ENCODE measurements at regions not wholly inside any gene's neighbourhood (a gene's known extent, or its start where the extent isn't known, plus 50 kb on each side); places are given as distances from the start of the nearest gene placed in this dataset.

DNA sequence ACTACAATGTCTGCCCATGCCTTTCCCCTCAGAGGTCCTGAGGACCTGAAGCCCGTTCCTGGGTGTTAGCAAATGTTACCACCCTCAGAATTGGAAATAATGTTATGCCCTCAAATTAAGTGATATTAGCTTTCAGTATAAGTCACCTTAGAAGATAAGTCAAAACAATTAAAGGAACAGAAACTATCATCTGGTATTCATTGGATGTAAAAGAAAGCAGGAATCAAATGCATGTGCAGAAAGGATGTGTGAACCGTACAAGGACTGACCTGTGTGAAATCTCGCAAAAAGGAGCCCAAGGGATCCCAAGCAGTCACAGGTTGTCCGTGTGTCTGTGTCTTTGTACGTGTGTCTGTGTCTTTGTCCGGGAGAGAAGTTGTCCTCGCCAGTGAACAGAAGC, 51.6 kb upstream of the TAB2 start:
- H2AFZ ChIP-seq (ENCODE audit: low read depth, low read length, severe bottlenecking): no peak overlapping the region
- H3F3A ChIP-seq (ENCODE audit: insufficient read depth): no peaks in the 10 kb centered on the region
- H3K9me3 ChIP-seq (ENCODE audit: insufficient read depth, low read length): no peaks in the 10 kb centered on the region
- H3K27ac ChIP-seq (ENCODE audit: low read depth, low read length): no peak overlapping the region
- no peaks in the 10 kb centered on the region for H4K20me1 ChIP-seq (ENCODE audit: low read depth, low read length)
- no peaks in the 10 kb centered on the region for H3K27me3 ChIP-seq (ENCODE audit: low read length)
- no peaks in the 10 kb centered on the region for H3K9me2 ChIP-seq (replicated peaks; ENCODE audit: insufficient read depth, low read length)
- no peak for TF ChIP-seq EZH2phosphoT487 (conservative IDR thresholded peaks at IDR 0.05; ENCODE audit: low read length)
- TF ChIP-seq, protein P1, sequence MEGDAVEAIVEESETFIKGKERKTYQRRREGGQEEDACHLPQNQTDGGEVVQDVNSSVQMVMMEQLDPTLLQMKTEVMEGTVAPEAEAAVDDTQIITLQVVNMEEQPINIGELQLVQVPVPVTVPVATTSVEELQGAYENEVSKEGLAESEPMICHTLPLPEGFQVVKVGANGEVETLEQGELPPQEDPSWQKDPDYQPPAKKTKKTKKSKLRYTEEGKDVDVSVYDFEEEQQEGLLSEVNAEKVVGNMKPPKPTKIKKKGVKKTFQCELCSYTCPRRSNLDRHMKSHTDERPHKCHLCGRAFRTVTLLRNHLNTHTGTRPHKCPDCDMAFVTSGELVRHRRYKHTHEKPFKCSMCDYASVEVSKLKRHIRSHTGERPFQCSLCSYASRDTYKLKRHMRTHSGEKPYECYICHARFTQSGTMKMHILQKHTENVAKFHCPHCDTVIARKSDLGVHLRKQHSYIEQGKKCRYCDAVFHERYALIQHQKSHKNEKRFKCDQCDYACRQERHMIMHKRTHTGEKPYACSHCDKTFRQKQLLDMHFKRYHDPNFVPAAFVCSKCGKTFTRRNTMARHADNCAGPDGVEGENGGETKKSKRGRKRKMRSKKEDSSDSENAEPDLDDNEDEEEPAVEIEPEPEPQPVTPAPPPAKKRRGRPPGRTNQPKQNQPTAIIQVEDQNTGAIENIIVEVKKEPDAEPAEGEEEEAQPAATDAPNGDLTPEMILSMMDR (IDR thresholded peaks at IDR 0.05; ENCODE audit: insufficient read depth, low read length, poor library complexity, severe bottlenecking): no peak
- H3K79me2 ChIP-seq (ENCODE audit: insufficient read depth, low read length): no peaks in the 10 kb centered on the region
- H3K36me3 ChIP-seq (ENCODE audit: low read length): no peaks in the 10 kb centered on the region
- H3K9ac ChIP-seq (ENCODE audit: low read length): no peak overlapping the region
- no peak overlapping the region for H3K4me2 ChIP-seq (ENCODE audit: low read depth, low read length, poor library complexity, severe bottlenecking)
- H3K4me3 ChIP-seq (ENCODE audit: insufficient read depth, low read length, poor library complexity, severe bottlenecking): no peak overlapping the region

DNA sequence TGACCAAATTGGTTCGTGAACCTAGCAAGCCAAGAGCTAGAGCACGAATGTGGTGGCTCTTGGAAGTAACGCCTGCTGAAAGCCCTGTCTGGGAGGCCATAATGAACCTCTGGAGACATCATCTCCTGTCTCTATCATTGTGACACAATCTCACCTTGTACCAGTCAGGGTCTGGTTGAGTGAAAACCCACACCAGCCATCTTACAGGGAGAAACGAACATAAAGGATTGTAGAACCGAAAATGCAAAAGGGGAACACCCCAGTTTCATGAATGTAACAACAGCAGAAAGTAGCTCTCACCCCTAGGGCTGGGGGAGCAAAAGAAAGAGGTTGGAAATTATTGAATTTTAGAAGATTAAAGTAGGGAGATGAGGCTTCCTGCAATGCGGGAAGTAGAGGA, 50.9 kb upstream of the TAB2 start:
- Histone ChIP-seq H3K79me2 (ENCODE audit: insufficient read depth, low read length) (no peaks in the 10 kb centered on the region), H3K27ac (ENCODE audit: low read depth, low read length) (no peak overlapping the region)

DNA sequence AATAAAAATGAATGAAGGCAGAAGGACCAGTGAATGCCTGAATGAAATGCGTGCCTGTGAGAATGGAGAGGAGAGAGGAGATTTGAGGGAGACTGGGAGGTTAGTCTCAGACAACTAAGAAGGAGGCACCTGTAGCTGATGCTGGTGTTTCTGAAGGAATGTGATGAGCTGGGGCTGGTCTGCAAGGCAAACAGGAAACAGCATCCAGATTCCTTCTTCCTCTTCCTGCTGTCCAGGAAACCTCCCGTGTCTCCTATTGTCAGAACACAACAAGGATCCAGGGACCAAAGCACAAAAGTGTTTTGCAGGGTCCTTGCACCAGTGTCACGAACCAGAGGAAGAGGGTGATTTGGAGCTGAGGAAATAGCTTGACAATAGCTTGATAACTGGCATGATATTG, 50.4 kb upstream of the TAB2 start:
- Histone ChIP-seq H3K27ac (ENCODE audit: low read depth, low read length) (no peak overlapping the region), H3K27me3 (ENCODE audit: low read length) (no peaks in the 10 kb centered on the region), H4K20me1 (ENCODE audit: low read depth, low read length) (no peaks in the 10 kb centered on the region), H3K4me2 (ENCODE audit: low read depth, low read length, poor library complexity, severe bottlenecking) (no peak overlapping the region), H3F3A (ENCODE audit: insufficient read depth) (no peaks in the 10 kb centered on the region), H3K9me3 (ENCODE audit: insufficient read depth, low read length) (no peaks in the 10 kb centered on the region), H2AFZ (ENCODE audit: low read depth, low read length, severe bottlenecking) (no peak overlapping the region), H3K9me2 (replicated peaks; ENCODE audit: insufficient read depth, low read length) (no peaks in the 10 kb centered on the region), H3K4me3 (ENCODE audit: insufficient read depth, low read length, poor library complexity, severe bottlenecking) (no peak overlapping the region), H3K79me2 (ENCODE audit: insufficient read depth, low read length) (no peaks in the 10 kb centered on the region), H3K36me3 (ENCODE audit: low read length) (no peaks in the 10 kb centered on the region), H3K9ac (ENCODE audit: low read length) (no peak overlapping the region)
- TF ChIP-seq, protein P1 (IDR thresholded peaks at IDR 0.05; ENCODE audit: insufficient read depth, low read length, poor library complexity, severe bottlenecking): no peak
- no peak for TF ChIP-seq EZH2phosphoT487 (conservative IDR thresholded peaks at IDR 0.05; ENCODE audit: low read length)

More for the DNA sequence above, 50.9 kb upstream of the TAB2 start:
- TF ChIP-seq, protein P1 (IDR thresholded peaks at IDR 0.05; ENCODE audit: insufficient read depth, low read length, poor library complexity, severe bottlenecking): no peak
- TF ChIP-seq EZH2phosphoT487 (conservative IDR thresholded peaks at IDR 0.05; ENCODE audit: low read length): no peak
- no peaks in the 10 kb centered on the region for H3K27me3 ChIP-seq (ENCODE audit: low read length)
- H3K9me2 ChIP-seq (replicated peaks; ENCODE audit: insufficient read depth, low read length): no peaks in the 10 kb centered on the region
- H3K9ac ChIP-seq (ENCODE audit: low read length): no peak overlapping the region
- no peak overlapping the region for H3K4me3 ChIP-seq (ENCODE audit: insufficient read depth, low read length, poor library complexity, severe bottlenecking)
- H2AFZ ChIP-seq (ENCODE audit: low read depth, low read length, severe bottlenecking): no peak overlapping the region
- no peaks in the 10 kb centered on the region for H3K9me3 ChIP-seq (ENCODE audit: insufficient read depth, low read length)
- no peaks in the 10 kb centered on the region for H4K20me1 ChIP-seq (ENCODE audit: low read depth, low read length)
- H3K36me3 ChIP-seq (ENCODE audit: low read length): no peaks in the 10 kb centered on the region
- H3K4me2 ChIP-seq (ENCODE audit: low read depth, low read length, poor library complexity, severe bottlenecking): no peak overlapping the region
- H3F3A ChIP-seq (ENCODE audit: insufficient read depth): no peaks in the 10 kb centered on the region

All from SU-DHL-6 (cell line).